ENCODE measurements at regions not wholly inside any gene's neighbourhood (a gene's known extent, or its start where the extent isn't known, plus 50 kb on each side); places are given as distances from the start of the nearest gene placed in this dataset.

DNA sequence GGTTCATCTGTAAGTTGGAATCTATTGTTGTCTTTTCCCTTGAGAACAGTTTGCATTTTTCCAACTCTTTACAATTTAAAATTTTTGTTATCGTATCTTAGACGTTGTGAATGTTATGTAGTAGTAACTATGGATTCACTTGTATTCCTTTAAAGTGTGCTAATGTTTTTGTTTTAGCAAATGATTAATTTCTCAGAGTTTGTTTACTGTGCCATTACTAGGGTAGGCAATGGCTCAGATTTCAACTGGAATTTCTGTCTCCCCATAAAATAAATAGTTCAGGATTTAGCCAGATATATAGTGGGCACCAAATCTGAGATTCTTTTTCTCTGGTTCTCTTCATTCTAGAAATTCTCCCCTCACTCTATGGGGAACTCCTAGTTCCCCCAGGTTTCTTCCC, 896.5 kb downstream of the PLA2G4A start:
- intact Hi-C loops (cut with DNase I) = no loop called here
- Histone ChIP-seq H3K27ac (ENCODE audit: low read depth in 2 of 2, low read length in 2 of 2) (no peak overlapping the region), H3K36me3 (ENCODE audit: control insufficient read depth in 2 of 3, insufficient read depth in 3 of 3, low read length in 3 of 3) (no peaks in the 10 kb centered on the region), H3K27me3 (ENCODE audit: control insufficient read depth, insufficient read depth, low read length) (no peaks in the 10 kb centered on the region), H3K4me3 (ENCODE audit: low read length in 3 of 3) (no peak overlapping the region), H3K4me1 (ENCODE audit: control insufficient read depth in 2 of 3, insufficient read depth in 2 of 3, low read depth in 1 of 3, low read length in 3 of 3) (no peaks in the 10 kb centered on the region), H3K9ac (ENCODE audit: low read length in 3 of 3) (no peak overlapping the region), H3K9me3 (ENCODE audit: control insufficient read depth in 2 of 3, insufficient read depth in 1 of 3, low read length in 3 of 3) (no peaks in the 10 kb centered on the region)
- no peak for TF ChIP-seq CTCF (IDR thresholded peaks at IDR 0.05; ENCODE audit: borderline replicate concordance, extremely low read depth, insufficient read depth)
- DNase-seq = no peak
- no peak for FAIRE-seq

GRCh38 chr1:187733232-187733631, 904.5 kb downstream of the PLA2G4A start:
- FAIRE-seq = no peak
- Histone ChIP-seq H3K27ac (ENCODE audit: low read depth in 2 of 2, low read length in 2 of 2) (no peak overlapping the region), H3K9ac (ENCODE audit: low read length in 3 of 3) (no peak overlapping the region), H3K9me3 (ENCODE audit: control insufficient read depth in 2 of 3, insufficient read depth in 1 of 3, low read length in 3 of 3) (no peaks in the 10 kb centered on the region), H3K4me1 (ENCODE audit: control insufficient read depth in 2 of 3, insufficient read depth in 2 of 3, low read depth in 1 of 3, low read length in 3 of 3) (no peaks in the 10 kb centered on the region), H3K36me3 (ENCODE audit: control insufficient read depth in 2 of 3, insufficient read depth in 3 of 3, low read length in 3 of 3) (no peaks in the 10 kb centered on the region), H3K27me3 (ENCODE audit: control insufficient read depth, insufficient read depth, low read length) (no peaks in the 10 kb centered on the region), H3K4me3 (ENCODE audit: low read length in 3 of 3) (no peak overlapping the region)
- TF ChIP-seq CTCF (IDR thresholded peaks at IDR 0.05; ENCODE audit: borderline replicate concordance, extremely low read depth, insufficient read depth) = no peak
- intact Hi-C loops (cut with DNase I) = no loop called here
- DNase-seq = no peak

- DNase-seq (no peak), FAIRE-seq (no peak)
- no peak for TF ChIP-seq CTCF (IDR thresholded peaks at IDR 0.05; ENCODE audit: borderline replicate concordance, extremely low read depth, insufficient read depth)
- no peak overlapping the region for H3K9ac ChIP-seq (ENCODE audit: low read length in 3 of 3)
- intact Hi-C loops (cut with DNase I) = no loop called here
- H3K4me1 ChIP-seq (ENCODE audit: control insufficient read depth in 2 of 3, insufficient read depth in 2 of 3, low read depth in 1 of 3, low read length in 3 of 3) = no peaks in the 10 kb centered on the region
- H3K27ac ChIP-seq (ENCODE audit: low read depth in 2 of 2, low read length in 2 of 2) = no peak overlapping the region
- no peaks in the 10 kb centered on the region for H3K9me3 ChIP-seq (ENCODE audit: control insufficient read depth in 2 of 3, insufficient read depth in 1 of 3, low read length in 3 of 3)
- no peaks in the 10 kb centered on the region for H3K36me3 ChIP-seq (ENCODE audit: control insufficient read depth in 2 of 3, insufficient read depth in 3 of 3, low read length in 3 of 3)
- no peaks in the 10 kb centered on the region for H3K27me3 ChIP-seq (ENCODE audit: control insufficient read depth, insufficient read depth, low read length)
- H3K4me3 ChIP-seq (ENCODE audit: low read length in 3 of 3) = no peak overlapping the region
Measured at GRCh38 chr1:187734427-187734826, 905.7 kb downstream of the PLA2G4A start.

- peak in 2 of 5 donors; percentile 1 for DNase-seq
- Histone ChIP-seq H3K27me3 (ENCODE audit: control insufficient read depth, insufficient read depth, low read length) (no peaks in the 10 kb centered on the region), H3K9me3 (ENCODE audit: control insufficient read depth in 2 of 3, insufficient read depth in 1 of 3, low read length in 3 of 3) (no peaks in the 10 kb centered on the region), H3K27ac (ENCODE audit: low read depth in 2 of 2, low read length in 2 of 2) (no peak overlapping the region), H3K9ac (ENCODE audit: low read length in 3 of 3) (no peak overlapping the region), H3K36me3 (ENCODE audit: control insufficient read depth in 2 of 3, insufficient read depth in 3 of 3, low read length in 3 of 3) (no peaks in the 10 kb centered on the region), H3K4me3 (ENCODE audit: low read length in 3 of 3) (no peak overlapping the region), H3K4me1 (ENCODE audit: control insufficient read depth in 2 of 3, insufficient read depth in 2 of 3, low read depth in 1 of 3, low read length in 3 of 3) (no peaks in the 10 kb centered on the region)
- no peak for TF ChIP-seq CTCF (IDR thresholded peaks at IDR 0.05; ENCODE audit: borderline replicate concordance, extremely low read depth, insufficient read depth)
- intact Hi-C loops (cut with DNase I) = no loop called here
- FAIRE-seq = no peak
Measured at GRCh38 chr1:187744665-187745064, 915.9 kb downstream of the PLA2G4A start.
